ENCODE measurements at regions not wholly inside any gene's neighbourhood (a gene's known extent, or its start where the extent isn't known, plus 50 kb on each side); places are given as distances from the start of the nearest gene placed in this dataset.

GRCh38 chr20:39214828-39215227, 252.7 kb downstream of the DHX35 start:
- no peak for DNase-seq (ENCODE audit: low read depth)
- no peak overlapping the region for H3K4me3 ChIP-seq (ENCODE audit: low read depth, low read length)
- no peak for TF ChIP-seq CTCF (IDR thresholded peaks at IDR 0.05; ENCODE audit: low read depth, low read length, missing control alignments)
- in situ Hi-C loops (cut with HindIII; ENCODE audit: low sequenced_read_pairs): no loop called here

- no peak for TF ChIP-seq CTCF (IDR thresholded peaks at IDR 0.05; ENCODE audit: low read depth, low read length, missing control alignments)
- in situ Hi-C loops (cut with HindIII; ENCODE audit: low sequenced_read_pairs): no loop called here
- no peak for DNase-seq (ENCODE audit: low read depth)
- no peak overlapping the region for H3K4me3 ChIP-seq (ENCODE audit: low read depth, low read length)
These were observed 251.5 kb downstream of the DHX35 start for GRCh38 chr20:39213476-39214145.

- in situ Hi-C loops (cut with HindIII; ENCODE audit: low sequenced_read_pairs): no loop called here
- DNase-seq (ENCODE audit: low read depth): no peak
- no peak overlapping the region for H3K4me3 ChIP-seq (ENCODE audit: low read depth, low read length)
- no peak for TF ChIP-seq CTCF (IDR thresholded peaks at IDR 0.05; ENCODE audit: low read depth, low read length, missing control alignments)
These were observed 249.1 kb downstream of the DHX35 start for GRCh38 chr20:39211060-39211748.

GRCh38 chr20:39210341-39211036, 248.3 kb downstream of the DHX35 start:
- no peak for TF ChIP-seq CTCF (IDR thresholded peaks at IDR 0.05; ENCODE audit: low read depth, low read length, missing control alignments)
- H3K4me3 ChIP-seq (ENCODE audit: low read depth, low read length): no peak overlapping the region
- DNase-seq (ENCODE audit: low read depth): no peak
- in situ Hi-C loops (cut with HindIII; ENCODE audit: low sequenced_read_pairs): no loop called here

GRCh38 chr20:39206899-39207564, 244.9 kb downstream of the DHX35 start:
- DNase-seq (ENCODE audit: low read depth): no peak
- in situ Hi-C loops (cut with HindIII; ENCODE audit: low sequenced_read_pairs): no loop called here
- no peak overlapping the region for H3K4me3 ChIP-seq (ENCODE audit: low read depth, low read length)
- no peak for TF ChIP-seq CTCF (IDR thresholded peaks at IDR 0.05; ENCODE audit: low read depth, low read length, missing control alignments)

- no peak overlapping the region for H3K4me3 ChIP-seq (ENCODE audit: low read depth, low read length)
- in situ Hi-C loops (cut with HindIII; ENCODE audit: low sequenced_read_pairs): no loop called here
- DNase-seq (ENCODE audit: low read depth): no peak
These were observed 233.5 kb downstream of the DHX35 start for GRCh38 chr20:39195582-39196021.

More at GRCh38 chr20:39195582-39196021, 233.5 kb downstream of the DHX35 start:
- no peak for TF ChIP-seq CTCF (IDR thresholded peaks at IDR 0.05; ENCODE audit: low read depth, low read length, missing control alignments)
